Nephron (organoid): ENCODE measurements at regions not wholly inside any gene's neighbourhood (a gene's known extent, or its start where the extent isn't known, plus 50 kb on each side); places are given as distances from the start of the nearest gene placed in this dataset.
"Not testable (repeated sequence)": the region's sequence is repeated elsewhere in the genome, so short reads cannot be mapped to it uniquely, and the experiment has no call there.

Source experiments
- H3K27ac Mint-ChIP-seq, 3 experiments: 2 replicates each; pipeline ENCODE4 v1.8.0; 2020; ENCODE audit warnings: mixed read lengths in 3 of 3, mild to moderate bottlenecking in 2 of 3, moderate library complexity in 1 of 3
- H3K27me3 Mint-ChIP-seq: 2 replicates; pipeline ENCODE4 v1.8.0; 2021; ENCODE audit warnings: low read depth, mild to moderate bottlenecking, moderate library complexity, mixed read lengths
- H3K36me3 Mint-ChIP-seq: 2 replicates; pipeline ENCODE4 v1.8.0; 2020; ENCODE audit warnings: low read depth, mixed read lengths
- H3K4me1 Mint-ChIP-seq: 2 replicates; pipeline ENCODE4 v1.8.0; 2020; ENCODE audit warnings: mixed read lengths
- H3K4me3 Mint-ChIP-seq, 3 experiments: 2 replicates each; pipeline ENCODE4 v1.8.0; 2020; ENCODE audit warnings: mild to moderate bottlenecking in 3 of 3, mixed read lengths in 3 of 3, moderate library complexity in 2 of 3
- H3K9me3 Mint-ChIP-seq: 2 replicates; pipeline ENCODE4 v1.8.0; 2020; ENCODE audit warnings: mixed read lengths
- CTCF ChIP-seq, 3 experiments: fragments of 200-600 bp; sonication (generic); IDR thresholded peaks; one replicate each; pipeline ENCODE4 v1.5.0; 2021; ENCODE audit warnings: antibody characterized with exemption in 3 of 3; ENCODE audit not compliant: unreplicated experiment in 3 of 3

DNA sequence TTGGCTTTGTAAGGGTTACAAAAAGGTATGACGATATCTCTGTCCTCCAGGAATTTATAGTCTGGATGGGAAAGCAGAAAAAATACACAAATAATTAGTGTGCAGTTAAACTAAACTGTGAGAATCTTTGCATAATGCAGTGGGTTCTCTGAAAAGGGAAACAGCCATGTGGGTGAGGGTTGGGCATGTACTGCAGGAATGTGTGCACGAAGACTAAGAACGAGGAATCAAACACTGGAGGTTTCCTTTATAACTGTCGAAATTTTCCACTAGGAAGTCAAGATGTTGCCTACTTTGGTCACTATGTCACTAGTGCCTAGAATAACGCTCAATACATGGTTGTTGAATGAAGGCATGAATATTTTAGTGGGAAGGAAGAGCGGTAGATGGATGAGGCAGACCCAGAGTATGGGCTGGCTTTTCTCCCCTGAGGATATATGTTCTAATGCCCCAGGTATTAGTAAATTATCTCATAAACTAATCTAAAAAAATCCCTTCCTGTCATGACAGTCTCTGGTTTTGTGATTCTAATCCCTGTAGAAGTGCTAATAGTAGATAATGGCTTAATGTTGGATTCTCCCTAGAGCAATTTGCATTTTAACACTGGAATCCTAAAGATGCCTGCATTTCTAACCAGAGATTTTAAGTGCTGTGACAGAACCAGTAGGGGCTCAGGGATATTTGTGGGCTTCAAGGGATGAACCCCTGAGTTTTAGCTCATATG, 227.3 kb downstream of the NMUR2 start:
- Mint-ChIP-seq H3K4me1 (no peaks in the 10 kb centered on the region), H3K9me3 (peaks cover 2% of the 10 kb centered on the region), H3K36me3 (peaks cover 4% of the 10 kb centered on the region), H3K4me3 (no peak overlapping the region), H3K27me3 (peaks cover 4% of the 10 kb centered on the region), H3K27ac (no peak overlapping the region)
- TF ChIP-seq CTCF (IDR thresholded peaks at IDR 0.05; ENCODE audit: unreplicated experiment in 3 of 3), result no peak

DNA sequence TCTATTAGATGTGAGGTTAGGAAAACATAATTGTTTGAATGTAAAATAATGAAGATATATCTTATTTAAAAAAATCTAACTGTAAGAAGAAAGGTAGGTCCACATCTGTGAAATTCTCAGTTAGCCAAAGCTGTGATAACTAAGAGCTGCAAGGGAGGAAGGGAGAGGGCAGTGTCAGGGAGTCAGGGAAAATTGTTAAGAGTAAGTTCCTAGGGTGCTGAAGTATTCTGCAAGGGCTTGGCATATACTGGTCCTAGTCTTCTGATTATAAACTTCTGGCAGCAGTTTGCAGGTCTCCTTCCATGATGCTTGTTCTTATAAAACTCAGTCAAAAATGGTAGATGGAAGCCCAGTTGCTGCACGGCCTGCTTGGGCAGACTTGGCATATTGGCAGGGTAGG, 233.2 kb downstream of the NMUR2 start:
- H3K4me3 Mint-ChIP-seq, result no peak overlapping the region
- no peaks in the 10 kb centered on the region for H3K27me3 Mint-ChIP-seq
- no peak overlapping the region for H3K27ac Mint-ChIP-seq
- H3K9me3 Mint-ChIP-seq, result no peaks in the 10 kb centered on the region
- H3K4me1 Mint-ChIP-seq, result peaks cover 6% of the 10 kb centered on the region
- H3K36me3 Mint-ChIP-seq, result no peaks in the 10 kb centered on the region
- TF ChIP-seq CTCF (IDR thresholded peaks at IDR 0.05; ENCODE audit: unreplicated experiment in 3 of 3), result no peak

DNA sequence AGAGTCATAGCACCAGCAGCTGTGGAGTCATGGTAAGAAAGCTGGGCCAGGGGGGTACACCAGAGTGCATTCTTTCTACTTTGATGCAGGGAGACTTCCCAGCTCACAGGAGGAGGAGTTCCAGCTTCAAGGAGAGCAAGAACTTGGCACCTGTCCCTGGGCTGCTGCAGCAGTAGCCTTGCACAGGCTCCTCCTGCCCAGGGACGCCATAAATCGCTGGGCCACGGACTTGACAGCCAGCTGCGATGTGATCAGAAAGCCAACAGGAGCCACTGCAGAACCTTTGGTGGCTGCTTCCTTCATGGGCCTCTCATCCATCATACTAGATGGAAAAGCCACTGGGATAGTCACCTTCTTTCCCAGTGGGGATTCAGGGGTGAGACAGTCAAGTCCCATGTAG, 234.7 kb downstream of the NMUR2 start:
- TF ChIP-seq CTCF (IDR thresholded peaks at IDR 0.05; ENCODE audit: unreplicated experiment in 3 of 3), result no peak
- H3K4me3 Mint-ChIP-seq, result no peak overlapping the region
- H3K36me3 Mint-ChIP-seq, result no peaks in the 10 kb centered on the region
- peaks cover 6% of the 10 kb centered on the region for H3K4me1 Mint-ChIP-seq
- no peak overlapping the region for H3K27ac Mint-ChIP-seq
- H3K9me3 Mint-ChIP-seq, result no peaks in the 10 kb centered on the region
- no peaks in the 10 kb centered on the region for H3K27me3 Mint-ChIP-seq

DNA sequence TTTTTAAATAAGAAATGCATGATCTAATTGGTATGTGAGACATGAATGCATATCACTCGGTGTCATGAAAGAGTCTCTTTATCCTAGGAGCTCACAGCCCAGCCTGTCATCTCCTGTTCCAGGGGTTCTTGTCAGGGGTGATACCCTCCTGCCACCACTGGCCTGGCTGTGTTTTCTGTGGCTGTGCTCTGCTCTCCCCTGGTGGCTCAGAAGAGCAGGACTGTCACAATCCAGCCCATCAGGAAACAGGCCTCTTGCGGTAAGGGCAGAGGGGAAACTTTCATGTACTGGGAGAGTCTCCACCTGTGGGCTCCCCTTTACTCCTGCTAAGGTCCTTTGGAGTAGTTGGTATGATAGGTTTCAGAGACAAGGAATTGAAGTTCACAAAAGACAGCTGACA, 240.2 kb upstream of the GLRA1 start:
- no peak overlapping the region for H3K4me3 Mint-ChIP-seq
- TF ChIP-seq CTCF (IDR thresholded peaks at IDR 0.05; ENCODE audit: unreplicated experiment in 3 of 3), result no peak
- no peaks in the 10 kb centered on the region for H3K36me3 Mint-ChIP-seq
- H3K27ac Mint-ChIP-seq, result no peak overlapping the region
- no peaks in the 10 kb centered on the region for H3K4me1 Mint-ChIP-seq
- H3K9me3 Mint-ChIP-seq, result no peaks in the 10 kb centered on the region
- H3K27me3 Mint-ChIP-seq, result no peaks in the 10 kb centered on the region

- not testable (repeated sequence) for H3K27me3 Mint-ChIP-seq, H3K27ac Mint-ChIP-seq, H3K9me3 Mint-ChIP-seq, H3K36me3 Mint-ChIP-seq, H3K4me1 Mint-ChIP-seq, H3K4me3 Mint-ChIP-seq
These were observed 235.2 kb upstream of the GLRA1 start for GRCh38 chr5:152159894-152160293.

- not testable (repeated sequence) for H3K27ac Mint-ChIP-seq, H3K36me3 Mint-ChIP-seq, H3K4me1 Mint-ChIP-seq, H3K9me3 Mint-ChIP-seq, H3K27me3 Mint-ChIP-seq, H3K4me3 Mint-ChIP-seq
These were observed 229.8 kb upstream of the GLRA1 start for GRCh38 chr5:152154452-152154851.

- Mint-ChIP-seq H3K27ac (no peak overlapping the region), H3K9me3 (peaks cover 7% of the 10 kb centered on the region), H3K27me3 (peaks cover 3% of the 10 kb centered on the region), H3K4me3 (no peak overlapping the region), H3K36me3 (no peaks in the 10 kb centered on the region), H3K4me1 (peaks cover 6% of the 10 kb centered on the region)
- TF ChIP-seq CTCF (IDR thresholded peaks at IDR 0.05; ENCODE audit: unreplicated experiment in 3 of 3), result no peak
These were observed 227.3 kb upstream of the GLRA1 start for GRCh38 chr5:152151940-152152339.
